ENCODE measurements at regions not wholly inside any gene's neighbourhood (a gene's known extent, or its start where the extent isn't known, plus 50 kb on each side); places are given as distances from the start of the nearest gene placed in this dataset.

GRCh38 chr11:15526032-15526431, 411.3 kb downstream of the INSC start:
- Histone ChIP-seq H3K36me3 (ENCODE audit: insufficient read depth, low read length) (no peaks in the 10 kb centered on the region), H3K9me3 (ENCODE audit: insufficient read depth, low read depth, low read length) (peaks cover 12% of the 10 kb centered on the region; the same call in 1 of the 2 replicates), H3K9me2 (replicated peaks; ENCODE audit: low read depth, low read length) (no peaks in the 10 kb centered on the region), H3K4me3 (ENCODE audit: low read length, poor library complexity, severe bottlenecking) (no peak overlapping the region), H4K20me1 (ENCODE audit: insufficient read depth, low read length, poor library complexity, severe bottlenecking) (no peaks in the 10 kb centered on the region), H3K4me2 (ENCODE audit: low read depth, low read length, poor library complexity, severe bottlenecking) (no peak overlapping the region), H3K79me2 (ENCODE audit: insufficient read depth, low read length) (no peaks in the 10 kb centered on the region), H3K4me1 (ENCODE audit: insufficient read depth, low read length, poor library complexity, severe bottlenecking) (no peaks in the 10 kb centered on the region), H2AFZ (ENCODE audit: low read length) (no peak overlapping the region), H3K27me3 (ENCODE audit: insufficient read depth, low read length, poor library complexity, severe bottlenecking) (no peaks in the 10 kb centered on the region), H3F3A (ENCODE audit: low read depth) (no peaks in the 10 kb centered on the region), H3K9ac (ENCODE audit: low read depth, low read length, poor library complexity, severe bottlenecking) (no peak overlapping the region)
- TF ChIP-seq CTCF (conservative IDR thresholded peaks at IDR 0.05; ENCODE audit: low read length) (no peak), EZH2phosphoT487 (IDR thresholded peaks at IDR 0.05; ENCODE audit: borderline replicate concordance) (no peak)

GRCh38 chr11:15526859-15527450, 412.2 kb downstream of the INSC start:
- Histone ChIP-seq H3K4me3 (ENCODE audit: low read length, poor library complexity, severe bottlenecking) (no peak overlapping the region), H2AFZ (ENCODE audit: low read length) (no peak overlapping the region), H3K4me2 (ENCODE audit: low read depth, low read length, poor library complexity, severe bottlenecking) (no peak overlapping the region), H3K9me2 (replicated peaks; ENCODE audit: low read depth, low read length) (no peaks in the 10 kb centered on the region), H3K36me3 (ENCODE audit: insufficient read depth, low read length) (no peaks in the 10 kb centered on the region), H3K9ac (ENCODE audit: low read depth, low read length, poor library complexity, severe bottlenecking) (no peak overlapping the region), H4K20me1 (ENCODE audit: insufficient read depth, low read length, poor library complexity, severe bottlenecking) (no peaks in the 10 kb centered on the region), H3K27me3 (ENCODE audit: insufficient read depth, low read length, poor library complexity, severe bottlenecking) (no peaks in the 10 kb centered on the region), H3F3A (ENCODE audit: low read depth) (no peaks in the 10 kb centered on the region), H3K4me1 (ENCODE audit: insufficient read depth, low read length, poor library complexity, severe bottlenecking) (no peaks in the 10 kb centered on the region), H3K79me2 (ENCODE audit: insufficient read depth, low read length) (no peaks in the 10 kb centered on the region), H3K9me3 (ENCODE audit: insufficient read depth, low read depth, low read length) (peaks cover 12% of the 10 kb centered on the region; the same call in 1 of the 2 replicates)
- TF ChIP-seq CTCF (conservative IDR thresholded peaks at IDR 0.05; ENCODE audit: low read length) (no peak), EZH2phosphoT487 (IDR thresholded peaks at IDR 0.05; ENCODE audit: borderline replicate concordance) (no peak)

GRCh38 chr11:15532432-15532831, 417.7 kb downstream of the INSC start:
- Histone ChIP-seq H3K4me1 (ENCODE audit: insufficient read depth, low read length, poor library complexity, severe bottlenecking) (no peaks in the 10 kb centered on the region), H3K79me2 (ENCODE audit: insufficient read depth, low read length) (no peaks in the 10 kb centered on the region), H3K36me3 (ENCODE audit: insufficient read depth, low read length) (no peaks in the 10 kb centered on the region), H2AFZ (ENCODE audit: low read length) (no peak overlapping the region), H3K4me3 (ENCODE audit: low read length, poor library complexity, severe bottlenecking) (no peak overlapping the region), H3F3A (ENCODE audit: low read depth) (no peaks in the 10 kb centered on the region), H3K27me3 (ENCODE audit: insufficient read depth, low read length, poor library complexity, severe bottlenecking) (no peaks in the 10 kb centered on the region), H3K9me2 (replicated peaks; ENCODE audit: low read depth, low read length) (no peaks in the 10 kb centered on the region), H3K9ac (ENCODE audit: low read depth, low read length, poor library complexity, severe bottlenecking) (no peak overlapping the region), H4K20me1 (ENCODE audit: insufficient read depth, low read length, poor library complexity, severe bottlenecking) (no peaks in the 10 kb centered on the region), H3K4me2 (ENCODE audit: low read depth, low read length, poor library complexity, severe bottlenecking) (no peak overlapping the region), H3K9me3 (ENCODE audit: insufficient read depth, low read depth, low read length) (no peaks in the 10 kb centered on the region)
- TF ChIP-seq EZH2phosphoT487 (IDR thresholded peaks at IDR 0.05; ENCODE audit: borderline replicate concordance) (no peak), CTCF (conservative IDR thresholded peaks at IDR 0.05; ENCODE audit: low read length) (no peak)
